ENCODE measurements at regions not wholly inside any gene's neighbourhood (a gene's known extent, or its start where the extent isn't known, plus 50 kb on each side); places are given as distances from the start of the nearest gene placed in this dataset.

GRCh38 chr12:107443320-107444090 lies 242.1 kb upstream of the PWP1 start:
- TF ChIP-seq CTCF (conservative IDR thresholded peaks at IDR 0.05; ENCODE audit: low read depth, low read length), result no peak
- TF ChIP-seq EZH2 (IDR thresholded peaks at IDR 0.05; ENCODE audit: borderline replicate concordance, low read depth, low read length, poor library complexity, severe bottlenecking), result no peak
